ENCODE measurements at regions not wholly inside any gene's neighbourhood (a gene's known extent, or its start where the extent isn't known, plus 50 kb on each side); places are given as distances from the start of the nearest gene placed in this dataset.

- no peak for TF ChIP-seq CTCF (IDR thresholded peaks at IDR 0.05; ENCODE audit: poor library complexity, severe bottlenecking)
- no peak for TF ChIP-seq POLR2AphosphoS5 (IDR thresholded peaks at IDR 0.05)
- no peak for TF ChIP-seq EP300 (conservative IDR thresholded peaks at IDR 0.05; ENCODE audit: poor library complexity, severe bottlenecking)
Measured at GRCh38 chr5:154694159-154694558, 61.0 kb upstream of the LARP1 start.
